ENCODE measurements at regions not wholly inside any gene's neighbourhood (a gene's known extent, or its start where the extent isn't known, plus 50 kb on each side); places are given as distances from the start of the nearest gene placed in this dataset.

GRCh38 chr2:62309081-62309464, 113.2 kb downstream of the B3GNT2 start:
- H3K4me3 ChIP-seq (replicated peaks; ENCODE audit: low read depth, low read length), result no peak overlapping the region
- DNase-seq (ENCODE audit: extremely low read depth, low read depth), result no peak
- TF ChIP-seq, protein P1, sequence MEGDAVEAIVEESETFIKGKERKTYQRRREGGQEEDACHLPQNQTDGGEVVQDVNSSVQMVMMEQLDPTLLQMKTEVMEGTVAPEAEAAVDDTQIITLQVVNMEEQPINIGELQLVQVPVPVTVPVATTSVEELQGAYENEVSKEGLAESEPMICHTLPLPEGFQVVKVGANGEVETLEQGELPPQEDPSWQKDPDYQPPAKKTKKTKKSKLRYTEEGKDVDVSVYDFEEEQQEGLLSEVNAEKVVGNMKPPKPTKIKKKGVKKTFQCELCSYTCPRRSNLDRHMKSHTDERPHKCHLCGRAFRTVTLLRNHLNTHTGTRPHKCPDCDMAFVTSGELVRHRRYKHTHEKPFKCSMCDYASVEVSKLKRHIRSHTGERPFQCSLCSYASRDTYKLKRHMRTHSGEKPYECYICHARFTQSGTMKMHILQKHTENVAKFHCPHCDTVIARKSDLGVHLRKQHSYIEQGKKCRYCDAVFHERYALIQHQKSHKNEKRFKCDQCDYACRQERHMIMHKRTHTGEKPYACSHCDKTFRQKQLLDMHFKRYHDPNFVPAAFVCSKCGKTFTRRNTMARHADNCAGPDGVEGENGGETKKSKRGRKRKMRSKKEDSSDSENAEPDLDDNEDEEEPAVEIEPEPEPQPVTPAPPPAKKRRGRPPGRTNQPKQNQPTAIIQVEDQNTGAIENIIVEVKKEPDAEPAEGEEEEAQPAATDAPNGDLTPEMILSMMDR (IDR thresholded peaks at IDR 0.05; ENCODE audit: low read depth, low read length, missing control alignments), result no peak

DNA sequence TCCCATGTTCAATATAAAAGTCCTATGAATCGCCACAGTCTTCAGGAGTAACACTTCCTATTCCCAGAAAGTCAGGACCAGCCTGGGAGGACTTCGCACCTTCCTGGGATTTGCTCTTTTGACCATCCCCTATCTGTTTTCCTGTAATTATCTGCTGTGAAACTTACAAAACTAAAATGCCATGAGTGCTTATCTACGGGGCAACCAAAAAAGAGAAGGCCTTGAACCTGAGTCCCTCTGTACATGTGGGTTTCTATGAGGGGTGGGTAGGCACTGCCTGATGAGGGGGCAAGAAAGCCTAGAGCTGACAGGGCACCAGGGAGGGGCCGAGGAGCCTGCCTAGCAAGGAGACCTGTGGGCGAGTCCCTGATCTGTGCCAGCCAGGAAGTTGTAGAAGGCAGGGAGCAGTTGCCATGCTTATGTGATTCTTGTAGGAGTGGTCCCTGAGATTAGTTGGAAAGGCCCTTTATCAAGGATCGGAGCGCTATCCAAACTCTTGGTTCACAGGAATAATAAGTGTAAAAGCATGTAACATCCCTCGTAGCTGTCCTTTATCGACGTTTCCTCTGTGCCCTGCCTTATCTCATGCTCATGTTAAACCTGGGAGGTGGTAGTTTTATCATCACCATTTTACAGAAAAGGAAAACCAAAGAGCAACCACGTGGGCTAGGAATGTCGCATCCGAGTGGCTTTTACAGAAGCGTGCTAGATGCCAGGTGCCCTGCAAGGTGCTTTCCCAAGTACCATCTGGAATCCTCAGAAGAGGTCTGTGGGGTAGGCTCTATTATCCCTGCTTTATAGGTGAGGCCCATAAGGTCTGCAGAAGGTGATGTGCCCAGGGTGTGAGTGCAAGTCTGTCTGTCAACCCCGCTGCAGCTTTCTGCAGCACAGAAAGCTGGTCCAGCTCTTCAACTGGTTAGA, 111.8 kb downstream of the B3GNT2 start:
- no peak overlapping the region for H3K4me3 ChIP-seq (replicated peaks; ENCODE audit: low read depth, low read length)
- no peak for DNase-seq (ENCODE audit: extremely low read depth, low read depth)
- TF ChIP-seq, protein P1 (IDR thresholded peaks at IDR 0.05; ENCODE audit: low read depth, low read length, missing control alignments), result no peak

DNA sequence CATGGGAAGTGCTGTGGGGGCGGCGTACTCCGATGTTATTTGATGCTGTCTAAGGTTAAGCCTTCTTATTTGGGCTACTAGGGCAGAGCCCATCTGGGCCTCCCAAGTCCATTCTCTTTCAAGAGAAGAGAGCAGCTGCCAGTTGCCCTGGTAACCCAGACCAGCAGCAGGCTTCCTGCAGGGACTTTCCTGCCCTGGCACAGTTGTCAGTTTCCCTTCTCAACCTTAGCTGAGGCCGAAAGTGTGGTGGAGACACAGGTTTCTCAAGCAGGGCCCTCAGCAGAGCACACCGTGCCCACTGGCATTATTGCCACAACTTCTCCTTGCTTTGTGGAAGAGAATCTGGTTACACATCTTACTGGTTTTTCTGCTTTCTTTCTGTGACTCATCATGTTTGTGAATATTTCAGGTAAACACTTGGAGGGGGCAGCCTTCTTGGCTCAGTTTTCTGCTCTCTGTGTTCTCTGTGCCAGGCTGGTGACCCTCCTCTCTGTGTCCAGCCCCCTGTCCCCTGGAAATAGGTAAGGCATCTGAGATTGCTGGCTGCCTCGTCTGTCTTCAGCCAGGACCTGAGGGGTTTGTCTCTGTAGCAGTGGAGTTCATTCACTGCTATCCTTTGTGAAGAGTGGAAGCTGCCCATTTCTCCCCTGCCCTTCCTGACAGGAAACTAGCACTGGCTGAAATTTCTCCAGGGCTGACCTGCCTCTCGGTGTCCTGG, 111.0 kb downstream of the B3GNT2 start:
- TF ChIP-seq, protein P1 (IDR thresholded peaks at IDR 0.05; ENCODE audit: low read depth, low read length, missing control alignments), result no peak
- H3K4me3 ChIP-seq (replicated peaks; ENCODE audit: low read depth, low read length), result no peak overlapping the region
- DNase-seq (ENCODE audit: extremely low read depth, low read depth), result no peak

DNA sequence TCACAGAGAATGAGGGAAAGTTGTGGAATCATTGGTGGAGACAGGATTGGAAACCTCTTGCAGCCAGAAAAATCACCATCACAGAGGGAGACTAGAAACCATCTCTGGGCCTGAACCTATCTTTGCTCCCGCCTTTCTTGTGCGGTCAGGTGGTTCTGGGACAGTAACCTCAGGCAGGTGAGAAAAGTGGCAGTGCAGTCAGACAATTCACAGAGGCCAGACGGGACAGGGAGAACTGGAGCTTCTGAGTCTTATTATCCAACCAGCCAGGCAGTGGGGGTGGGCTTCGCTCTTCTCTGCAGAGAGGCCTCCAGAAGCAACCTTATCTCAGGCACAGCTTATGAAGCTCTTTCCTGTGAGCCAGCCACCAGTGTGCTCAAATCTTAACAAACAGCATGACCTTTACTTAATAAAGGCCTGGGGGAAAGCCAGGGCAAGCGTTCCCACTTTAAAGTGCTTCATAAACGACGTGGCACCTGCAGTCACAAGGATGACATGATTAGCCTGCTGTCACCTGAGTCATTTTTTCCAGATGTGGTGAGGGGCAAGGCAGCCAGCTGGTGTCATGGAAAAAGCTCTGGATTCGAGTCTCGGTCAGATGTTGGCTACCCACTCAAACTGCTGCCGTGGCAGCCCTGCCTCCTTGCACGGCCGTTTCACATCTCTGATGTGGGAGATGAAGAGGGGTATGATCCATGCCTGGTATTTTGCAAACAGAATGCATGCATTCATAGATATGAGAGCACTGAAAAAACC, 109.7 kb downstream of the B3GNT2 start:
- no peak overlapping the region for H3K4me3 ChIP-seq (replicated peaks; ENCODE audit: low read depth, low read length)
- DNase-seq (ENCODE audit: extremely low read depth, low read depth), result no peak
- TF ChIP-seq, protein P1 (IDR thresholded peaks at IDR 0.05; ENCODE audit: low read depth, low read length, missing control alignments), result no peak

DNA sequence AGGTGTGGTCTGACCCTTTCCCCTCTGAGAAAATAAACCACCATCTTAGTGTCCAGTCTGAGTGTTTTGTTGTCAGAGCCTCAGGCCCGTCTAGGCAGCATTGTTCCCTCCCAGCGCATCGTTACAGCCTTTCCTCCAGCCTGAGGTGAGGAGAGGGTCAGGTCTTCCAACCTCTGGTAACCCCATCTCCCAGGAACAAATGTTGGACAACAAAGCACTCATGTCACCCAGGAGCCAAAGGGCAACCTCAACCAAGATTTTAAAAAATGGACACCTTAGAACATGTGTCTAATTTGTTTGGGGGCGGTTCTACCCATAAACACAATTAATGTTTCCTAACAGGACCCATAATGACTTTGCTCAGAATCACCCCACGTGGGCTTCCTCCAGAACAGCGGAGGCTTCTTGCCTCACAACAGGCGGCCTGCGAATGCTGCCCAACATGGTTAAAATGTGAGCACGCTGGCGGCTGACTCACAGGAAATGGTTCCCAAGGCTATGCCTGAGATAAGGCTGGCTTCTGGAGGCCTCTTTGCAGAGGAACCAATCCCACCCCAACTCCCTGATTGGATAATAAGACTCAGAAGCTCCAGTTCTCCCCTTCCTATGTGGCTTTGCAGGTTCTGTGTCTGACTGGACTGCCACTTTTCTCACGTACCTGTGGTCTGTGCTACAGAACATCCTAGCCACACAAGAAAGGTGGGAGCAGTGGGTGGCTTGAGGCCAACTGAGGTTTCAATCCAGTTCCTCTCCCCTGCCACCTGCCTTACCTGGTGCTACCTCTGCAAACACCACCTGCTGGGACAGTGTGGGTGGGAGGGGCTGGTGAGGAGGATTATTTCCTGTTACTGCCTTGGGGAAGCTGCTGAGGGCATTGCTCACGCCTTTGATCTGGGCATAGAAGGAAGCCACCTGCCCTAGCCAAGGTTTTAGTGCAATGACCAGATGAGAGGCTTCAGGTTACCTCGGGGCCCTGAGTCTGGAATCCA, 108.8 kb downstream of the B3GNT2 start:
- TF ChIP-seq, protein P1 (IDR thresholded peaks at IDR 0.05; ENCODE audit: low read depth, low read length, missing control alignments), result no peak
- no peak overlapping the region for H3K4me3 ChIP-seq (replicated peaks; ENCODE audit: low read depth, low read length)
- DNase-seq (ENCODE audit: extremely low read depth, low read depth), result peak; percentile 27

All from HFF-Myc (cell line).